ENCODE measurements at regions not wholly inside any gene's neighbourhood (a gene's known extent, or its start where the extent isn't known, plus 50 kb on each side); places are given as distances from the start of the nearest gene placed in this dataset.

GRCh38 chr10:10662716-10663408, 354.8 kb upstream of the CELF2 start:
- peaks cover 17% of the 10 kb centered on the region for H3K27me3 Mint-ChIP-seq
- H3K27ac Mint-ChIP-seq, result no peak overlapping the region
- DNase-seq (no peak), ATAC-seq (no peak)
- ChIA-PET CTCF (no interaction called here), POLR2A (no interaction called here)
- H3K36me3 Mint-ChIP-seq (ENCODE audit: low read depth), result no peaks in the 10 kb centered on the region
- no peaks in the 10 kb centered on the region for H3K9me3 Mint-ChIP-seq (ENCODE audit: low read depth)
- intact Hi-C loops (cut with DNase I, micrococcal nuclease), result no loop called here
- H3K4me3 Mint-ChIP-seq, result no peak overlapping the region
- no peaks in the 10 kb centered on the region for H3K4me1 Mint-ChIP-seq

GRCh38 chr10:10663622-10664021, 354.1 kb upstream of the CELF2 start:
- ChIA-PET POLR2A (no interaction called here), CTCF (interaction anchor here (1.8 to 4.4 kb wide), 2 partner anchors 10 to 13 kb away, joined by 5 to 11 read pairs; no protein-coding TSS in a partner anchor)
- Mint-ChIP-seq H3K4me1 (no peaks in the 10 kb centered on the region), H3K27me3 (peaks cover 17% of the 10 kb centered on the region), H3K27ac (no peak overlapping the region), H3K9me3 (ENCODE audit: low read depth) (no peaks in the 10 kb centered on the region), H3K36me3 (ENCODE audit: low read depth) (no peaks in the 10 kb centered on the region), H3K4me3 (no peak overlapping the region)
- ATAC-seq (no peak), DNase-seq (no peak)
- intact Hi-C loops (cut with DNase I, micrococcal nuclease), result no loop called here

- DNase-seq, result no peak
- POLR2A ChIA-PET, result no interaction called here
- no peak overlapping the region for H3K27ac Mint-ChIP-seq
- ATAC-seq, result no peak
- no peaks in the 10 kb centered on the region for H3K4me1 Mint-ChIP-seq
- CTCF ChIA-PET, result interaction anchor here (1.3 to 4.4 kb wide), 2 partner anchors 11 to 118 kb away, joined by 3 to 11 read pairs; no protein-coding TSS in a partner anchor
- H3K9me3 Mint-ChIP-seq (ENCODE audit: low read depth), result no peaks in the 10 kb centered on the region
- no peaks in the 10 kb centered on the region for H3K36me3 Mint-ChIP-seq (ENCODE audit: low read depth)
- intact Hi-C loops (cut with DNase I, micrococcal nuclease), result no loop called here
- peaks cover 16% of the 10 kb centered on the region for H3K27me3 Mint-ChIP-seq
- H3K4me3 Mint-ChIP-seq, result no peak overlapping the region
These were observed 351.9 kb upstream of the CELF2 start for GRCh38 chr10:10665750-10666149.

- peaks cover 9% of the 10 kb centered on the region for H3K27me3 Mint-ChIP-seq
- DNase-seq (no peak), ATAC-seq (no peak)
- ChIA-PET CTCF (interaction anchor here (0.9 to 4.4 kb wide), 2 partner anchors 10 to 366 kb away, joined by 3 to 11 read pairs; no protein-coding TSS in a partner anchor), POLR2A (no interaction called here)
- no peak overlapping the region for H3K27ac Mint-ChIP-seq
- H3K9me3 Mint-ChIP-seq (ENCODE audit: low read depth), result no peaks in the 10 kb centered on the region
- no peaks in the 10 kb centered on the region for H3K36me3 Mint-ChIP-seq (ENCODE audit: low read depth)
- intact Hi-C loops (cut with DNase I, micrococcal nuclease), result no loop called here
- H3K4me3 Mint-ChIP-seq, result no peak overlapping the region
- no peaks in the 10 kb centered on the region for H3K4me1 Mint-ChIP-seq
These were observed 350.2 kb upstream of the CELF2 start for GRCh38 chr10:10667466-10667865.

GRCh38 chr10:10676972-10677371, 340.7 kb upstream of the CELF2 start:
- CTCF ChIA-PET, result interaction anchor here (0.8 to 2.2 kb wide), 9 partner anchors 9 to 1334 kb away, joined by 3 to 11 read pairs (median 4); no protein-coding TSS in a partner anchor

GRCh38 chr10:10677479-10677878, 340.2 kb upstream of the CELF2 start:
- Mint-ChIP-seq H3K27ac (no peak overlapping the region), H3K4me3 (no peak overlapping the region), H3K9me3 (ENCODE audit: low read depth) (peaks cover 8% of the 10 kb centered on the region), H3K27me3 (peaks cover 2% of the 10 kb centered on the region), H3K36me3 (ENCODE audit: low read depth) (peaks cover 2% of the 10 kb centered on the region), H3K4me1 (peaks cover 16% of the 10 kb centered on the region)
- ATAC-seq (peak; percentile 86), DNase-seq (peak; percentile 81)
- intact Hi-C loops (cut with DNase I, micrococcal nuclease), result loop anchor here (5.0 kb wide), 5 partner anchors 445 to 1345 kb away; no protein-coding TSS in a partner anchor
- ChIA-PET CTCF (interaction anchor here (1.0 to 2.2 kb wide), 7 partner anchors 8 to 1335 kb away, joined by 3 to 11 read pairs (median 4); no protein-coding TSS in a partner anchor), POLR2A (interaction anchor here (0.6 kb wide), 1 partner anchor 1968 kb away, joined by 3 read pairs; no protein-coding TSS in a partner anchor)

More at GRCh38 chr10:10676972-10677371, 340.7 kb upstream of the CELF2 start:
- H3K4me3 Mint-ChIP-seq, result no peak overlapping the region
- peaks cover 16% of the 10 kb centered on the region for H3K4me1 Mint-ChIP-seq
- peaks cover 2% of the 10 kb centered on the region for H3K36me3 Mint-ChIP-seq (ENCODE audit: low read depth)
- H3K27me3 Mint-ChIP-seq, result peaks cover 2% of the 10 kb centered on the region
- no peak for DNase-seq
- H3K27ac Mint-ChIP-seq, result no peak overlapping the region
- POLR2A ChIA-PET, result no interaction called here
- intact Hi-C loops (cut with DNase I, micrococcal nuclease), result loop anchor here (5.0 kb wide), 5 partner anchors 445 to 1345 kb away; no protein-coding TSS in a partner anchor
- peaks cover 8% of the 10 kb centered on the region for H3K9me3 Mint-ChIP-seq (ENCODE audit: low read depth)
- ATAC-seq, result no peak

- peaks cover 10% of the 10 kb centered on the region for H3K4me1 Mint-ChIP-seq
- H3K9me3 Mint-ChIP-seq (ENCODE audit: low read depth), result no peaks in the 10 kb centered on the region
- H3K36me3 Mint-ChIP-seq (ENCODE audit: low read depth), result no peaks in the 10 kb centered on the region
- no peak overlapping the region for H3K27ac Mint-ChIP-seq
- ChIA-PET POLR2A (no interaction called here), CTCF (interaction anchor here (0.7 kb wide), 1 partner anchor 1276 kb away, joined by 4 read pairs; no protein-coding TSS in a partner anchor)
- intact Hi-C loops (cut with DNase I, micrococcal nuclease), result no loop called here
- no peak for DNase-seq
- no peak for ATAC-seq
- no peak overlapping the region for H3K4me3 Mint-ChIP-seq
- H3K27me3 Mint-ChIP-seq, result peaks cover 2% of the 10 kb centered on the region
These were observed 337.2 kb upstream of the CELF2 start for GRCh38 chr10:10680496-10680895.

GRCh38 chr10:10684972-10685371, 332.7 kb upstream of the CELF2 start:
- intact Hi-C loops (cut with DNase I, micrococcal nuclease), result no loop called here
- Mint-ChIP-seq H3K27ac (no peak overlapping the region), H3K4me1 (peaks cover 5% of the 10 kb centered on the region), H3K27me3 (peaks cover 12% of the 10 kb centered on the region), H3K4me3 (no peak overlapping the region), H3K36me3 (ENCODE audit: low read depth) (no peaks in the 10 kb centered on the region), H3K9me3 (ENCODE audit: low read depth) (no peaks in the 10 kb centered on the region)
- ATAC-seq (no peak), DNase-seq (no peak)
- ChIA-PET POLR2A (no interaction called here), CTCF (interaction anchor here (1.6 kb wide), 1 partner anchor 8 kb away, joined by 5 read pairs; no protein-coding TSS in a partner anchor)

GRCh38 chr10:10685566-10685965, 332.1 kb upstream of the CELF2 start:
- ATAC-seq, result no peak
- Mint-ChIP-seq H3K4me3 (no peak overlapping the region), H3K9me3 (ENCODE audit: low read depth) (no peaks in the 10 kb centered on the region), H3K27me3 (peaks cover 12% of the 10 kb centered on the region), H3K4me1 (peaks cover 5% of the 10 kb centered on the region), H3K36me3 (ENCODE audit: low read depth) (no peaks in the 10 kb centered on the region), H3K27ac (no peak overlapping the region)
- ChIA-PET POLR2A (no interaction called here), CTCF (interaction anchor here (1.6 kb wide), 1 partner anchor 9 kb away, joined by 5 read pairs; no protein-coding TSS in a partner anchor)
- intact Hi-C loops (cut with DNase I, micrococcal nuclease), result no loop called here
- DNase-seq, result no peak

GRCh38 chr10:10687751-10688150, 329.9 kb upstream of the CELF2 start:
- intact Hi-C loops (cut with DNase I, micrococcal nuclease), result no loop called here
- CTCF ChIA-PET, result interaction anchor here (0.5 kb wide), 1 partner anchor 85 kb away, joined by 3 read pairs; no protein-coding TSS in a partner anchor

GRCh38 chr10:10699427-10699826, 318.2 kb upstream of the CELF2 start:
- Mint-ChIP-seq H3K27me3 (peaks cover 9% of the 10 kb centered on the region), H3K36me3 (ENCODE audit: low read depth) (no peaks in the 10 kb centered on the region), H3K4me1 (no peaks in the 10 kb centered on the region), H3K9me3 (ENCODE audit: low read depth) (peaks cover 2% of the 10 kb centered on the region), H3K27ac (no peak overlapping the region), H3K4me3 (no peak overlapping the region)
- POLR2A ChIA-PET, result no interaction called here
- DNase-seq (no peak), ATAC-seq (no peak)
- intact Hi-C loops (cut with DNase I, micrococcal nuclease), result no loop called here
- CTCF ChIA-PET, result no interaction called here

More at GRCh38 chr10:10687751-10688150, 329.9 kb upstream of the CELF2 start:
- no peak overlapping the region for H3K27ac Mint-ChIP-seq
- DNase-seq (no peak), ATAC-seq (no peak)
- no peaks in the 10 kb centered on the region for H3K9me3 Mint-ChIP-seq (ENCODE audit: low read depth)
- no peak overlapping the region for H3K4me3 Mint-ChIP-seq
- H3K27me3 Mint-ChIP-seq, result peaks cover 12% of the 10 kb centered on the region
- peaks cover 5% of the 10 kb centered on the region for H3K4me1 Mint-ChIP-seq
- POLR2A ChIA-PET, result no interaction called here
- no peaks in the 10 kb centered on the region for H3K36me3 Mint-ChIP-seq (ENCODE audit: low read depth)

GRCh38 chr10:10701084-10701611, 316.5 kb upstream of the CELF2 start:
- ChIA-PET CTCF (no interaction called here), POLR2A (no interaction called here)
- peaks cover 2% of the 10 kb centered on the region for H3K9me3 Mint-ChIP-seq (ENCODE audit: low read depth)
- H3K27ac Mint-ChIP-seq, result no peak overlapping the region
- H3K4me1 Mint-ChIP-seq, result no peaks in the 10 kb centered on the region
- DNase-seq, result no peak
- H3K4me3 Mint-ChIP-seq, result no peak overlapping the region
- no peak for ATAC-seq
- H3K27me3 Mint-ChIP-seq, result peaks cover 9% of the 10 kb centered on the region
- no peaks in the 10 kb centered on the region for H3K36me3 Mint-ChIP-seq (ENCODE audit: low read depth)
- intact Hi-C loops (cut with DNase I, micrococcal nuclease), result no loop called here
